ENCODE measurements at regions not wholly inside any gene's neighbourhood (a gene's known extent, or its start where the extent isn't known, plus 50 kb on each side); places are given as distances from the start of the nearest gene placed in this dataset.
A peak's percentile ranks its signal among the peaks of the same experiment; 100 is the strongest.
"Not testable (repeated sequence)": the region's sequence is repeated elsewhere in the genome, so short reads cannot be mapped to it uniquely, and the experiment has no call there.

- no peak for DNase-seq (ENCODE audit: low read depth in 4 of 4, low spot score in 3 of 4)
Measured at GRCh38 chr3:15851735-15852134, 54.0 kb upstream of the ANKRD28 start.

- peak in 2 of 4 donors; percentile 24 to 29 for DNase-seq (ENCODE audit: low read depth in 4 of 4, low spot score in 3 of 4)
Measured at GRCh38 chr3:15858547-15859506, 61.0 kb upstream of the ANKRD28 start.

- DNase-seq (ENCODE audit: low read depth in 4 of 4, low spot score in 3 of 4) = peak; percentile 68 to 75 (median 74)
Measured at GRCh38 chr3:15859507-15860013, 61.8 kb upstream of the ANKRD28 start.

- DNase-seq (ENCODE audit: low read depth in 4 of 4, low spot score in 3 of 4) = peak in 2 of 4 donors; percentile 33 to 40
Measured at GRCh38 chr3:15860014-15860934, 62.5 kb upstream of the ANKRD28 start.

GRCh38 chr3:15861163-15861562 is 63.4 kb upstream of the ANKRD28 start:
- no peak for DNase-seq (ENCODE audit: low read depth in 4 of 4, low spot score in 3 of 4)

GRCh38 chr3:15872807-15873206 is 75.0 kb upstream of the ANKRD28 start:
- DNase-seq (ENCODE audit: low read depth in 4 of 4, low spot score in 3 of 4) = no peak

- no peak for DNase-seq (ENCODE audit: low read depth in 4 of 4, low spot score in 3 of 4)
Measured at GRCh38 chr3:15873415-15873814, 75.6 kb upstream of the ANKRD28 start.

GRCh38 chr3:15875016-15875689 is 77.4 kb upstream of the ANKRD28 start:
- no peak for DNase-seq (ENCODE audit: low read depth in 4 of 4, low spot score in 3 of 4)

GRCh38 chr3:15876669-15877068 is 78.9 kb upstream of the ANKRD28 start:
- no peak for DNase-seq (ENCODE audit: low read depth in 4 of 4, low spot score in 3 of 4)

- DNase-seq (ENCODE audit: low read depth in 4 of 4, low spot score in 3 of 4) = no peak
Measured at GRCh38 chr3:15877813-15878212, 80.0 kb upstream of the ANKRD28 start.

GRCh38 chr3:15879787-15880186 is 82.0 kb upstream of the ANKRD28 start:
- not testable (repeated sequence) for DNase-seq (ENCODE audit: low read depth in 4 of 4, low spot score in 3 of 4)

GRCh38 chr3:15882577-15882976 is 84.8 kb upstream of the ANKRD28 start:
- DNase-seq (ENCODE audit: low read depth in 4 of 4, low spot score in 3 of 4) = no peak

- DNase-seq (ENCODE audit: low read depth in 4 of 4, low spot score in 3 of 4) = no peak
Measured at GRCh38 chr3:15884132-15884531, 86.4 kb upstream of the ANKRD28 start.

GRCh38 chr3:15886521-15886920 is 88.7 kb upstream of the ANKRD28 start:
- no peak for DNase-seq (ENCODE audit: low read depth in 4 of 4, low spot score in 3 of 4)

GRCh38 chr3:15887261-15887660 is 89.5 kb upstream of the ANKRD28 start:
- DNase-seq (ENCODE audit: low read depth in 4 of 4, low spot score in 3 of 4) = no peak

GRCh38 chr3:15889936-15890335 is 92.2 kb upstream of the ANKRD28 start:
- no peak for DNase-seq (ENCODE audit: low read depth in 4 of 4, low spot score in 3 of 4)

GRCh38 chr3:15892311-15893227 is 94.8 kb upstream of the ANKRD28 start:
- DNase-seq (ENCODE audit: low read depth in 4 of 4, low spot score in 3 of 4) = peak in 1 of 4 donors; percentile 8

GRCh38 chr3:15894382-15894781 is 96.6 kb upstream of the ANKRD28 start:
- no peak for DNase-seq (ENCODE audit: low read depth in 4 of 4, low spot score in 3 of 4)

- no peak for DNase-seq (ENCODE audit: low read depth in 4 of 4, low spot score in 3 of 4)
Measured at GRCh38 chr3:15896500-15896899, 98.7 kb upstream of the ANKRD28 start.
